ENCODE measurements at regions not wholly inside any gene's neighbourhood (a gene's known extent, or its start where the extent isn't known, plus 50 kb on each side); places are given as distances from the start of the nearest gene placed in this dataset.
"Not testable (repeated sequence)": the region's sequence is repeated elsewhere in the genome, so short reads cannot be mapped to it uniquely, and the experiment has no call there.

DNA sequence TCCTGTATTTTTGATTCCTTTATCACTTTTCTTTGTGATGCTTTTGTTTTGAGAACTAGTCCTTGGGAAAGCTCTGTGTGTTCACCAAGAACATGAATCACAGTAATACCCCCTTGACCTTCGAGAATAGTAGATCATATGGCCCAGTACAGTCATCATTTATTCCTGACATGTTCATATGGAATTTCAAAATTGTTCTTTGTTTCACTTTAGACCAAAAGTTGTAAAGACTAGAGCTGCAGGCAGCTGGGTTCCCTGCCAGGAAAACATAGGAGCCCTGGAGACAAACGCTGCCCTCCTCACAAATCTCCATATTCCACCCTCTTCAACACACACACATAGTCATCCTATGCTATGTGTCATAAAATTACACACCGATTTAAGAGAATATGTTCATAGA lies 621.2 kb upstream of the EYS start:
- no peak for DNase-seq

DNA sequence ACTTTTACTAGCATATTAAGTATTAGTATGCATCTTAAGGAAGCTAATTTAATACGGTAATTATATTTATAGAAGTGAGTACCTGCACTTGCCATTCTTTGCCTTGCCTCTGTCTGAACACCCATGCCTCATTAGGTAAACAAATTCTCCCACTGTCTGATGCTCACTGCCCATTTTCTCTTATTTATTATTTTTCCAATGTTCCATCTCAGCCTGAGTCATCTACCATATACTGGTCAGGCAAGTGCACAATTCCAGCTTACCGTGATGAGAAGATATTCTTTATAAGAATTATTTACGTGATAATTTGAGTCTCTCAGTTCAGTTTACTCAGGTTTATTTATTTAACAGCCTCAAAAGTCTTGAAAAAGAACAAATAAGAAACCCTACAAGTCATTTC lies 619.2 kb upstream of the EYS start:
- DNase-seq, result no peak

DNA sequence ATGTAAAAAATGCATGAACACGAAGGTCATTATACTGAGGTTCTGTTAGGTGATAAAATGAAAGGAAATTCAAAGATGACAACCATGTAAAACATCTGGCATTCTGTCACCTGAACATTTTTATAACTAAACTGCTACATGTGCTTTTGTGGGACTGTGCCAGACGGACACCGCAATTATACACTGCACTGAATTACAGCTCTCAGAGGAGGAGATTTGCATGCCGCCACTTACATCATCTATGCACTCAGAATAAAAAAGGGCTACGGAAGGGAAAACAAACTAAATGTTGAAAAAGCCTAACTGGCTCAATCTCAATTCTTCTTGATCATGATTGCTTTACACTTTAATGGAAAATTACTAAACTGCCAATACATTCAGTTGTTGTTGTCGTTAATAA lies 614.0 kb upstream of the EYS start:
- DNase-seq, result no peak

- DNase-seq, result no peak
Measured at GRCh38 chr6:66307490-66307889, 600.5 kb upstream of the EYS start.

- DNase-seq, result no peak
Measured at GRCh38 chr6:66291905-66292304, 584.9 kb upstream of the EYS start.

- DNase-seq, result no peak
Measured at GRCh38 chr6:66289889-66290288, 582.9 kb upstream of the EYS start.

- DNase-seq, result no peak
Measured at GRCh38 chr6:66278115-66278514, 571.1 kb upstream of the EYS start.

DNA sequence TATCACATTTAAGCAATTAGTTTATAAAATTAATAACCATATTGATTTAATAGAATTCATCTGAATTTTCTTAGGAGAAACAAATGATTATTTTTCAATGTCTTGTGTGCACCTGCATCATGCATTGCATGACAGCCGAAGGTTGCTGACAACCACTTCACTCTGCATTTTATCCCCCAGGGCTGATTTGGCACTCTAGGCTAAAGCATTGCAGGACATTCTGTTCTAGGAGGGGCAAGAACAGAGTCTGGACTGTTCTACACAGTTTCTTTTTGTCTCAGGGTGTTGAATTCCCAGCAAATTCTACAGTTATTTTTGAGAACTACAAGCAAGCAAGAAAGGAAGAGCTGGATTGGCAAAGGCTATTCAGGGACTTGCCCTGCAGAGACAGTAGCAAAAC lies 570.4 kb upstream of the EYS start:
- no peak for DNase-seq

- DNase-seq, result no peak
Measured at GRCh38 chr6:66265737-66266136, 558.7 kb upstream of the EYS start.

DNA sequence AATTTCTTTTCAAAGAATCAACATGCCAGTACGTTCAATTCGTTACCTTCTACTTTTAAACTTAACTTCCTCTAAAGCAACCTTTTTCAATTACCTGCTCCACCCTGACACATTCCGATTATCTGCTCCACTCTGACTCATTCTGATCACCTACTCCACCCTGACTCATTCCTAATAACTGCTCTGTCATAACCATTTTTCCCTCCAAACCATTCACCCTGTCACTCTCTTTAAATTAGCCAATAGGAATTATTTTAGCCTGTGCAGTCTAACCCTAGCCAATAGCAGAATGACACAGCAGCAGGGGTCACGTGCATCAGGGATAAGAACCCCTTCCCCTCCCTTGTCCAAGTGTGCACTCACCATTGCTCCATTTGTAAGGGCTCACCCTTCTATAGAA lies 557.4 kb upstream of the EYS start:
- DNase-seq, result no peak

DNA sequence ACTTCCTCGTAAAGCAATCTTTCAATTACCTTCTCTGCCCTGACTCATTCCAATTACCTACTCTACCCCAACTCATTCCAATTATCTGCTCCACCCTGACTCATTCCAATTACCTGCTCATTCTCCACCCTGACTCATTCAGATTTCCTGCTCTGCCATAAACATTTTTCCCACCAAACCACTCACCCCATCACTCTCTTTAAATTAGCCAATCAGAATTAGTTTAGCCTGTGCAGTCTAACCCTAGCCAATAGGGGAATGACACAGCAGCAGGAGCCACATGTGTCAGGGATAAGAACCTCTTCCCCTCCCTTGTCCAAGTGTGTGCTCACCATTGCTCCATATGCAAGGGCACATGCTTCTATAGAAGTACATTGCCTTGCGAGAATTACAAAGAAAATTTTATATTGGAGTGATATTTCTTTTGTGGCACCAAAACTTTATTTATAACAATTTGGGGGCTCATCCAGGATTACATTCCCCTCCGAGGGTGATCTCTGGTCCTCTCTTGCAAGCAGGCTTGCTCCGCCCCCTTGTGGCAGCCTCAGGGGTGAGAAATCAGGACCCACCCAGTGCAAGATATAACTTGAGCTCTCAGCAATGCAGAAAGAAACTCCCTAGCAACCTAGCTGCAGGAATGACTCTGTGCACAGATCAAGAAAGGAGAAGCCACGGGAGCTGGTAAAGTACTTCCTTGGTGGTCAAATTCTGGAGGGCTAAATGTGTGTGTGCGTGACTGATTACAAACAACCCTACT lies 551.9 kb upstream of the EYS start:
- DNase-seq, result not testable (repeated sequence)

DNA sequence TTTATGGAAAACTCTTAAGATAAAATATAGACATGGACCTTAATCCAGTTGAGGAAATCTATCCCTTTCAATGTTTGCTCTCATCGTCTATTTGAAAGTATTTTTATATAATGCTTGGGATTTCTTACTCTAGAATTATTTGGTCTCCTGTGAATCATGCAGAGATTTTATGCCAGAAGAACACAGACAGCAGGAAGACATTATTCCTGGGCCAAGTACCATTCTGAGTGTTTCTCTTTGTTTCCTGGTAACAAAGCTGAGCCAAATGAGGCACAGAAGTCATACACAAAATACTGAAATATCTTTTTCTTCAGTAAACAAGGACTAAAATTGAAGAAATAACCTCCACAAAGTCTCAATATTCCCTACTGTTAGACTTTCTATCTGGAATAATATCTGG lies 538.2 kb upstream of the EYS start:
- DNase-seq, result no peak

DNA sequence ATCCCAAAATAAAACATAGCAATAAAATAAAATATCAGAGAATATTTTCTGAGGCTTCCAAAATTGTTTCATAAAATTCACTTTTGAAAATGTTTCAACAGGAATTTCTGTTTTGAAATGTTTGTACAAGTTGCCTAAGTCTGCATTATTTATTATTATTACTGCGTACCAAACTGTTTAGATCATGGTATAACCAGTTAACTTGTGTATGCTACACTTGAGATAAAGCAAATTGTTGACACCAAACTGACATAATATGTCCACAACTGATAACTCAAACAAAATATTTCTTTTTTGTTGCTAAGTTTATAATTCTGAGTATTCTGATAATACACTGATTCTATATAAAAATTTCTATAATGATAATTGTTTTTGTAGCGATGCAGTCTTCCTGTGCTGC lies 531.8 kb upstream of the EYS start:
- no peak for DNase-seq

DNA sequence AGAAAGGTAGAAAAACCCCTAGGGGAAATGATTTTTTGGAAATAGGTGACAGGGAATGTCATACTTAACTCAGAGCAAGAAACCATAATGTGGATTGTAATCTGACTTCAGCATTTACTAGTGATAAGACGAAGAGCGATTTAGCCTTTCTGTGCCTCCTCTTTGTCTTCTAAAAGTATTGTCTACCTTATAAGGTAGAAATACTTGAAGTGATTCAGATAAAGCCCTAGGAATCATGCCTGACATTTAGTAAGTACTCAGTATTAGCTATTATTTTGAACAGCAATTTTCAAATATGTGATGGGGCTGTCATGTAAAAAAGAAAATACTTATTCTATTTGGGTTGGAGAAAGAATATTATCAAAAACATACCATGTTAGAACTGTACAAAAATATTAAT lies 525.9 kb upstream of the EYS start:
- DNase-seq, result no peak

GRCh38 chr6:66230591-66230990 lies 523.6 kb upstream of the EYS start:
- no peak for DNase-seq

- DNase-seq, result no peak
Measured at GRCh38 chr6:66226109-66226508, 519.1 kb upstream of the EYS start.

DNA sequence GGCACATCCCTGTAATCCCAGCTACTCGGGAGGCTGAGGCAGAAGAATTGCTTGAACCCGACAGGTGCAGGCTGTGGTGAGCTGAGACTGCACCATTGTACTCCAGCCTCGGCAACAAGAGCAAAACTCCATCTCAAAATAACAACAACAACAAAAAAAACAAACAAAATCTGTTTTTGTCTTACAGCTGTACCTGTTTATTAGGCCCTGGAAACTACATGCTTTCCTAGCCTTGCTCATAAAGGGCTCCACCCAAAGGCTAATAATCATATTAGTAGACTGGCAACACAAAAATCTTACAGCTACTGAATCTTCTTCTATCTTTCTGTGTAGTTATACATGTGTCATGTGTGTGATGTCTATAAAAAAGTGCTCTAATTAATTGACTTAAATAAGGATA lies 503.9 kb upstream of the EYS start:
- DNase-seq, result no peak

DNA sequence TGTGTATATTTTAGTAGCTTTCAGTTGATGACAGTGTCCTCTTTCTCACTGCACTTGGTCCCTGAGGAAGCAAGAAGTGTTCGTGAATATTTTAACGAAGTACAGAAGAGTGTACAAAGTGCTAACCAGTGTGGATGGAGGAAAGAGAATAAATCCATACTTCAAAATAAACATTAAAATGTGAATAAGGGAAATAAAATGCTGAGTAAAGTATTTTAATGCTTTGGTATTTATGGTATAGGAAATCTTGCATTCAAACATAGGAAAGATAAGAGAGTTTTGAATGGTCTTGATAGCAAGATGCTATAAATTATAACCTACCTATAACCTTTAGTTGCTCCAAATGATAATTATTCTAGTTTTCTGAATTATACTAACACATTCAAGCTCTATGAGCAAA lies 493.4 kb upstream of the EYS start:
- no peak for DNase-seq

GRCh38 chr6:66199171-66199570 lies 492.1 kb upstream of the EYS start:
- DNase-seq, result no peak

DNA sequence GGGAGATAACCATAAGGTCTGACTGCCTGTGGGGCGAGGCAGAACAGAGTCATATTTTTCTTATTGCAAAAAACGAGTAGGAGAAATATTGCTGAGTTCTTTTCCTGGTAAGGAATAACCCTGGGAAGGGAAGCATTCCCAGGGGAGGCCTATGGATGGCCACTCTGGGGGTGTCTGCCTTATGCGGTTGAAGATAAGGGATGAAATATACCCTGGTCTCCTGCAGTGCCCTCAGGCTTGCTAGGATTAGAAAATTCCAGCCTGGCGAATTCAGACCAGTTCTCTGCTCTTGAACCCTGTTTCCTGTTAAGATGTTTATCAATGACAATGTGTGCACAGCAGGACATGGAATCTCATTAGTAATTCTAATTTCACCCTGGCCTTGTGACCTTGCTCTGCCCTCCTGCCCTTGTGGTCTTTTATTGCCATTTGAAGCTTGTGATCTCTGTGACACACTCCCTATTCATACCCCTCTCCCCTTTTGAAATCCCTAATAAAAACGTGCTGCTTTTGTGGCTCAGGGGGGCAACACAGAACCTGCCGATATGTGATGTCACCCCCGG lies 491.1 kb upstream of the EYS start:
- DNase-seq, result no peak

GRCh38 chr6:66190858-66191257 lies 483.8 kb upstream of the EYS start:
- DNase-seq, result no peak

DNA sequence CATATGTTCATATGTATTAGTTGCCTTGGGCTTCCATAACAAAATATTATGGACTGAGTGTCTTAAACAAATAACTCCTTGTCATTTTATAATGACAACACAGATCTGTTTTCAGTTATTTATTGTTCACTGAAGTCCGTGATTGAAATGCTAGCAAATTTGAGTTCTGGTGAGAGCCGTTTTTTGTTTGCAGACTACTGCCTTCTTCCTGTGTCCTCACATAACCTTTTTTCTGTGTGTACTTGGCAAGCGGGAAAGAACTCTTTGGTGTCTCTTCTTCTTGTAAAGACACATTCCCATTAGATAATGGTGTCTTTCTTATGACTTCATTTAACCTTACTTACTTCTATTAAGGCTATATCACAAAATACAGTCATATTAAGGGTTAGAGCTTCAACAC lies 482.9 kb upstream of the EYS start:
- no peak for DNase-seq

DNA sequence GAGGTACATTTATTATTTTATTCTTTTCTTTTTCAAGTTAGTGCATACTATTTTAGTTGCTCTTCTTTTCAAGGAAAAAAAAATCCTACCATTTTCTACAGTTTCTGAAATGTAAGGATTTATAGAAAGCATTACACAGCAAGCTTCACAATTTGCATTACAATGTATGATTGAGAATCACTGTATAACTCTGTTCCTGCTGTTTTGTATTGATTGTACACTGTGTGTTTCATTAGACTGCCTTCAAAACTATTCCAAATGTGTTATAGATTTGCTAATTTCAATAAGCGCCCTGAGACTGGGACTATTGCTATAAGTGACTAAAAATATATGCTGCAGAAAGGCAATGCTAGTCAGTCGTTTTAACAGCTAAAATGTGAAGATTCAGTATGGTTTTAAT lies 479.7 kb upstream of the EYS start:
- no peak for DNase-seq

DNA sequence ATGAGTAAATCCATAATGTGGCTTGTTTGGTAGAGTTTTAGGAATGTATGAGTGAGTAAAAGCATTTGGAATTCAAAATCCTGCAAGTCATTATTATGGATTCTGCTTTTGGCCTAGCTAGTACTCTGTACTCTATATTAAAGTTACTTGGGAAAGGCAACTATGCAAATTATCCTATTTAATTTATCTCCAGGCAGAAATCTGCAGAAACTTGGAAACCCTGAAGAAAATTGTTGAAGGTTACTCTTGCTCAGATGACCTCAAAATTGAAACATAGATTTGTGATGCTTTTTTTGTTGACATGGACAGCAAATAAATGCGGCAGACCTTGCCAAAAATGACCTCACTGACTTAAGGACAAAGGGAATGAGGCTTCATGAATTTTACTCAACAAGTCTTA lies 477.1 kb upstream of the EYS start:
- DNase-seq, result no peak

GRCh38 chr6:66179361-66179760 lies 472.3 kb upstream of the EYS start:
- no peak for DNase-seq
